HK-2 (cell line): ENCODE measurements at regions not wholly inside any gene's neighbourhood (a gene's known extent, or its start where the extent isn't known, plus 50 kb on each side); places are given as distances from the start of the nearest gene placed in this dataset.
"Not testable (repeated sequence)": the region's sequence is repeated elsewhere in the genome, so short reads cannot be mapped to it uniquely, and the experiment has no call there.

ENCODE experiments used
- DNase-seq: peaks from one replicate; pipeline ENCODE4 v3.0.0-alpha.2; 2018; ENCODE audit not compliant: unreplicated experiment

- no peak for DNase-seq
These were observed 150.2 kb upstream of the FZD8 start for GRCh38 chr10:35792291-35792690.

- DNase-seq, result no peak
These were observed 147.9 kb upstream of the FZD8 start for GRCh38 chr10:35789996-35790395.

- no peak for DNase-seq
These were observed 142.7 kb upstream of the FZD8 start for GRCh38 chr10:35784751-35785150.

- no peak for DNase-seq
These were observed 141.3 kb upstream of the FZD8 start for GRCh38 chr10:35783305-35783838.

DNA sequence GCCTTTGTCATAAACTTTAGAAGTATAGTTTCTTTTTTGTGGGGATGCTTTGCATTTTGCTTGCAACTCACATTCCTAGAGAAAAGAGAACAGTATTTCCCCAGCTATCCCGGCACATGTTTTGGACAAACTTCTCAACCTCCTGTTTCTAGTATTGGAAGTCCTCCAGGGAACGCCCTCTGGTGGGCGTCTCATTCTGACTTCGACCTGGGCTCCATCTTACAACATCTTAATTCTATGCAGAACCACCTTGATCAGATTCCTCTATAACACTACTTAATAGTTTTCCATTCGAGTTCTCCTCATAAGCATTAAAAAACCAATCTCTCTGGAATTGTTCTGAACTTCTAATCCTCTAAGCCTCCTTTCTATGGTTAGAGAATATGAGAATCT is 139.5 kb upstream of the FZD8 start:
- DNase-seq, result no peak

GRCh38 chr10:35780970-35781642 is 139.0 kb upstream of the FZD8 start:
- DNase-seq, result no peak

- DNase-seq, result no peak
These were observed 136.2 kb upstream of the FZD8 start for GRCh38 chr10:35778306-35778705.

DNA sequence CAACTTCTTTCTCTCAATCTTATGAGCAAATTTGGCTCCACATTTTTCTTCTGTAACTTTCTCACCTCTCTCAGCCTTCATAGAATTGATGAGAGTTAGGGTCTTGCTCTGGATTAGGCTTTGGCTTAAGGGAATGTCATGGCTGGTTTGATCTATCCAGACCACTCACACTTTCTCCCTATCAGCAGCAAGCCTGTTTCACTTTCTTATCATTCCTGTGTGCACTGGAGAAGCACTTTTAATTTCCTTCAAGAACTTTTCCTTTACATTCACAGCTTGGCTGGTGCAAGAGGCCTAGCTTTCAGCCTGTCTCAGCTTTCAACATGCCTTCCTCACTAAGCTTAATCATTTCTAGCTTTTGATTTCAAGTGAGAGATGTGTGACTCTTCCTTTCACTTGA is 134.5 kb upstream of the FZD8 start:
- not testable (repeated sequence) for DNase-seq

DNA sequence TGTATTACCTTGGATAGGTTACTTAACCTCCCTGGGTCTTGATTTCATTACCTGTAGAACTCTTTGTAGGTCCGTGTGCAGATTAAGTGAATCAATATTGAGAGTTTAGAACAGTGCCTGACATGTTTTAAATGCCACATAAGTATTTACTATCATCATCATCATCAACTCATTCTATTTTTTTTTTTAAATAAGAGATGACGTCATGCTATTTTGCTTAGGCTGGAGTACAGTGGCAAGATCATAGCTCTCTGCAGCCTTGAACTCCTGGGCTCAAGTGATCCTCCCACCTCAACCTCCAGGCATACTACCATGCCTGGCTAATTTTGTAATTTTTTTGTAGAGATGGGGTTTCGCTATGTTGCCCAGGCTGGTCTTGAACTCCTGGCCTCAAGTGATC is 132.0 kb upstream of the FZD8 start:
- DNase-seq, result no peak

DNA sequence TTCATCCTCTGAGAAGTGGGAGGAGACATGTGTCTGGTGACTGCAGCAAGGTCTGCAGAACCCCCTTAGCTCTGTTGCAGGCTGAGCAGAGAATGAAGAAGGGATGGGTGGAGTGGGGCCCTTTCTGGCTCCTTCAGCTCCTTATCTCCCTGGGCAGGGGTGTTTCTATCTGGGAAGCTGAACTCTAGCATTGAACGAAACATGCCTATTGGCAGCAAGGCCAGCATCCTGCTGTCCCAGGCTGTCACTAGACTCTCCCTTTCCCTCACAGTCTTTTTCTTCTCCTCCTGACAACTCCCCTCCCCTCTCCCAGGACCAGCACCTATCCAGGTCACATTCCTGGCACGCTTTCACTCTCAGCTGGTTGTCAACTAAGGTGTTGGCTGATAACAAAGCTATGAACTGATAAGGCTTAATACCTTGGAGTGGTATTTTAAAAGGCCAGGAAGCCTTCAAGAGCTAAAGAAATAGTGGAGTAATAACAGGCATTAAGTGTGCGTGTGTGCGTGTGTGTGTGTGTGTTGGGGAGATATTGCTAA is 128.8 kb upstream of the FZD8 start:
- no peak for DNase-seq

- no peak for DNase-seq
These were observed 127.7 kb upstream of the FZD8 start for GRCh38 chr10:35769795-35770194.

- DNase-seq, result no peak
These were observed 126.6 kb upstream of the FZD8 start for GRCh38 chr10:35768731-35769130.

DNA sequence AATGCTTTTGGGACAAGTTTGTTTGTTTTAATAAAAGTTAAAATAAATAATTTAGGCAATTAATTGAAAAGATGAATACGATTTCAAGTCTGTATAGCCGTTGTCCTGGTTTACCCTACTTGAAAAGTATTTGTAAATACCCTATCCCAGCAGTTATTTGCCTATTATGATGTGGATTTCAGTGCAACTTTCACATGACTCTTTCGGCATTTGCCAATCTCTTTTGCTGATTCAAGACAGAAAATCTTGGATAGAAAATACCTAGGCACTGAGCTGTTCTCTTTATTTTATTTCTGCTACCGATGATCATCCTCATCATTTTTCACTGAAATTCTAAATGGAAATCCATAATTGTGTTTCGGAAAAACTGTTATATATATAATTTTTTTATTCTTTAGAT is 125.9 kb upstream of the FZD8 start:
- no peak for DNase-seq

DNA sequence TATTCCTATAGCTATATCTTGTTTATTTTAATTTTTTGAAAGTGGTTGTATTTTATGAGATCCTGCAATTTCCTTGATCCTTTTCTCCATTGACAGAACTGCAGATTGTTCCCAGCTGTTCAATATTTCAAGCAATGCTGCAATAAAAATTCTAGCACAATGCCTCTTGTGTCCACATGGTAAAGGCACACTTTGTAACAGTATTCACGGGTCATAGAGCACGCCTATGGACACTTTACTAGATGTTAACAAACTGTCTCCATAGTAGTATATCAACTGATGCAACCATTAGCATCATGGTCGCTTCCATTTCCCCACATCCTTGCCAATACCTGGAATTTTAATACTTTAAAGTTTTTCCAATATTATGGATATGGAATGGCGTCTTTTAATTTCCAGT is 123.9 kb upstream of the FZD8 start:
- DNase-seq, result no peak

- DNase-seq, result no peak
These were observed 123.0 kb upstream of the FZD8 start for GRCh38 chr10:35765066-35765527.

- DNase-seq, result no peak
These were observed 120.4 kb upstream of the FZD8 start for GRCh38 chr10:35762311-35763030.

DNA sequence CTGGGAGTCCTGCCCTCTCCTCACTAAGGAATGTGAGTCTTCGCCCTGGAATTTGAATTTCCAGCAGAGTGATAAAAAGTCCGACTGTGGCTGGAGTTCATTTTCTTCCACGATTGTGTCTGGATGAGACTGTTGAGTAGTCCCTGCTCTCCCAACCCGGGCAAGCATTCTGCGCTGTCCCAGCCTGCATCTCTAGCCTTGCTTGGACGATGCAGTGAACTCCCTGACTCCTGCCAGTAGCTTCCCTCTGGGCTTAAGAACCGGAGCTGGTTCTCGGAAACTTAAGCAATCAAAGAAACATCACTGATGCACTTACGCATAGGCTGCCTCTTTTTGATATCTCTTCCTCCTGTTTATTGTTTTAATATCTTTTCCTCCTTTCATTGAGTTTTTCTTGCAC is 116.0 kb upstream of the FZD8 start:
- DNase-seq, result no peak

DNA sequence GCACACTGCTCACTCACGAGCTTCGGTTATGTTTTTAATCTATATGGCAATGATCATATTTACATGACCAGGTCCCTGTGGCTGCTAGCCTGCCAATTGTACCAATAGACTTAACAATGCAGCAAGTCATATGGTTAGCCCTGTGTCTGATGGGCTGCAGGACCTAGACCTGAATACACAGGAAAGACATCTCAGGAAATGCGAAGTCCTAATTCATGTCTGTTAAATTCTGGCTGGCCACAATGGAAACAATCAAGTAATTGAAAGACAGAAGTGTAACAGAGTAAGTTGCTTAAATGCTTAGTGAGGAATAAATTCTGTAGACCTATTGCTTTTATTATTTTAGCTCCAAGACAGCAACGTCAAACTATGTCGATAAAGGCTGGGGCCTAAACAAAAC is 112.4 kb upstream of the FZD8 start:
- no peak for DNase-seq

DNA sequence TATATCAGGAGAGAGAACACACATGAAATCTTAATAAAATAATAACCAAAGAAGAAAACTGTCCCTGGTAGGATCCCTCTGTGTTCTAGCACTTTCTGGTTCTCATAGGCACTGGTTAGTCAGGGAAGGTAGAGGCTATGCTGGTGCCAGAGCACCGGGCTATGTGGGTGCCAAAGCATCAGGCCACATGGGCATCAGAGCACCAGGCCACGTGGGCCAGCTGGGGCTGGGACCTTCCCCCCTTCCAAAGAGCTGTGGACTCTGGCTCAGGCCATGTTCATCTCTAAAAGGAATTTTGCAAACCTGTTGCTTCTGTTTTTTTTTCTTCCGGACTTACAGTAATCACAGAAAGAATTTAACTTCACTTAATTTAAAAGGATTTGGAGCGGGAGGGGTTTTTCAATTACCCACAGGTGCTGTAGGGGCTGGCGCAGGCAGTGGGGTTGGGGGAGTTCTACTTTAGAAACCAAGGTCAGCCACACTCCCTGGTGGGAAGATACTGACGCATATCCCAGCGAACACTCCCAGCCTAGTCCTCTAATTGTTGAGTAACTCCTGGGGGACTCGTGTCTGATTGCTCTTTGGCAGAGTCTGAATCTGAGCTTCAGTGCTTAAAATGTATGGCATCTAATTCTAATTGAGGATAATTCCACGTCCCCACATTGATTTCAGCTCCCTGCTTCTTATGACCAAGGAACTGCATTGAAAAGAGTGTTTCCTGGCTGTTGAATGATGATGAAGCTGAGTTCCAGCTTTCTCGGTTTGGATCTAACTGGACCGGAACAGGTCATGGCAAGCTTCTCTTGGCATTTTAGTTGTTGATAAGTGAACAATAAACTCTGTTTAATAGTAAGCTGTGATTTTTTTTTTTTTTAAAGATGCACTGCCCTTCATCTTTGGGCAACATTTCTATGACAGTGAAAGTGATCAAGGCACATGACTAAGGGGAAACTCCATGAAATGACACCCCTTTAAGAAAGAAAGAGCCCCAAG is 110.7 kb upstream of the FZD8 start:
- no peak for DNase-seq

DNA sequence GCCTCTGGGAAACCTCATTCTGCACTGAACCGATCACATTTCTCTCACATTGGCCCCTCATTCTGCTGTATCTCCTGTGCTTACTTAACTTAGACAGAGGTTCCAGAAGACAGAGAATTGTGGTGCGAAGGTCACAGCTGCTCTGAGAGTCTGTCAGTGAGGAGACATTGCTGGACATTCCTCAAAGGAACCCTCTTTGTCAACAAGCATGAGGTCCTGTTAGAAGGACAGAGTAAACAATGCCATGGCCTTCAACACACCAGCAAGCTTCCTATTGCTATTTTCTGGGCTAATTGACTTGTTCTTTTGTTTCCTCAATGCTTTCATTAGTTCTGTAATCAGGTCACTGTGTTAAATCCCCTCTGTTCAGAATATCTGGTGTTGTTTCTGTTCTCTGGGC is 109.3 kb upstream of the FZD8 start:
- no peak for DNase-seq

DNA sequence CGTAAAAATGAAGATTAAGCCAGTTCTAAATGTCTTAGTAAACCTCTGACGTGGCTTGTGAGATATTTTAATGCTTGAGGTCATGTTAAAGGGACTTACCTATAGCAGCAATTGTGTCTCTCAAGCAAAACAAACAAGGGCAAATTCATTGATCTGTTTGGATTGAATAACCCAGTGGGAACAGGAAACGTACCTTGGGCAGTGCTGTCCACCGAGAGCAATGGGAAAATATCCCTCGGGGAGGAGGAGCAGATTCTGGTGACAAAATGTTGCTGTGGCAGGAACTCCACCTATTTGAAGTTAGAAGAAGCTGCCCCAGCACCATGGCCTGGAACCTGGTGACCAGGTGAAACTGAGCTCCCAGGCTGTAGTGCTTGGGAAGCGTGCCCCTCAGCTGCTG is 107.1 kb upstream of the FZD8 start:
- no peak for DNase-seq
